ENCODE measurements at regions not wholly inside any gene's neighbourhood (a gene's known extent, or its start where the extent isn't known, plus 50 kb on each side); places are given as distances from the start of the nearest gene placed in this dataset.

GRCh38 chr10:45544191-45544590 lies 128.4 kb downstream of the ZFAND4 start:
- no peak for TF ChIP-seq CTCF (conservative IDR thresholded peaks at IDR 0.05; ENCODE audit: low read length)
- no peak for TF ChIP-seq EZH2phosphoT487 (IDR thresholded peaks at IDR 0.05; ENCODE audit: borderline replicate concordance)
